HG02571 (cell line): ENCODE measurements at regions not wholly inside any gene's neighbourhood (a gene's known extent, or its start where the extent isn't known, plus 50 kb on each side); places are given as distances from the start of the nearest gene placed in this dataset.
"Not testable (repeated sequence)": the region's sequence is repeated elsewhere in the genome, so short reads cannot be mapped to it uniquely, and the experiment has no call there.

Source experiments
- ATAC-seq: cut with Tn5 transposase; IDR thresholded peaks from one replicate; pipeline ENCODE4 v1.9.1; 2021; ENCODE audit warnings: mild to moderate bottlenecking, moderate library complexity; ENCODE audit not compliant: unreplicated experiment

- no peak for ATAC-seq
These were observed 230.6 kb upstream of the KRR1 start for GRCh38 chr12:75742048-75742447.

DNA sequence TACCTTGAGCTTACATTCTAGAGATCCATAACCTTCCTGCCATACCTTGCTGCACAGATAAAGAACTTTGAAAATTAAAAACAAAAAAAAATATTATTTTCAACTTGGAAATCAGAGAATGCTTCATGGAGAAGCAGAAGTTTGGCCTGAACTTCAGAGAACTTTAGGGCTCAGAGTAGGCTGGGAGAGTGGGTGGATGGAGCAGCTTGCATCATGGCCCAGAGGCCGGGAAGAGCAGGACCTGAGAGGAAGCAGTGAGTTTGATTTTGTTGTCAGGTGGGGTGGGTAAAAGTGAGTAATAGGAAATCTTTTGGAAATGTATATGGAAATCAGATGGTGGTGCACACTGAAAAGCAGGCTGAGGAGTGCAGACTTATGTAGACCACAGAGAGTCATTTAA lies 228.5 kb upstream of the KRR1 start:
- no peak for ATAC-seq

- not testable (repeated sequence) for ATAC-seq
These were observed 227.7 kb upstream of the KRR1 start for GRCh38 chr12:75739098-75739497.

DNA sequence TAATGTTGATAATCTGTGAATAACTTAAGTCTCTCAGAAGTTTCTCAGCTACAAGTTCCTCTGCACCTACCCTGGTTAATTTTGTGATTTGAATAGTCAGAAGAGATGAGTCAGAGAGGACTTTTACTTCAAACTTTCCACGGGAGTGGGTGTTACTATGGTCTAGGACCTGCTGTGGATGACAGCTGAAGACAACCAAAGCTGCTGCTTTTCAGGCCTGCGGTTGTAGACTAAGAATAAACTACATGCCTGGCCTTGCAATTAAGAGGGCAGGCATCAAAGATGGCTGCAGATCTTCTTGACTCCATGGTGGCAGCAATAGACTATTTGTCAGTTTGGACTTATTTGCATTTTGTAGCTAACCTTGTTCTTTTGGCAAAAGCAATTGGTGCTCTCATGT lies 227.1 kb upstream of the KRR1 start:
- peak; percentile 98 for ATAC-seq

- no peak for ATAC-seq
These were observed 224.4 kb upstream of the KRR1 start for GRCh38 chr12:75735853-75736252.

DNA sequence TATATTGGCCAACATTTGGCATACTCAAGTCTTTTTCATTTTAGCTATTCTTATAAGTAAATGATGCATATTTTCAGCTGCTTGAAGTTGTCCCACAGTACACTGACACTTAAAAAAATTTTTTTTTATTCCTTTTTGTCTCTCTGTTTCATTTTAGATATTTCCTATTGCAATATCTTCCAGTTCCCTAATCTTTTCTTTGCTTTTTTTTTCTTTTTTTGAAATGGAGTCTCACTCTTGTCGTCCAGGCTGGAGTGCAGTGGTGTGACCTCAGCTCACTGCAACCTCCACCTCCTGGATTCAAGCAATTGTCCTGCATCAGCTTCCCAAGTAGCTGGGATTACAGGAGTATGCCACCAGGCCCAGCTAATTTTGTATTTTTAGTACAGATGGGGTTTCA lies 217.4 kb upstream of the KRR1 start:
- no peak for ATAC-seq

DNA sequence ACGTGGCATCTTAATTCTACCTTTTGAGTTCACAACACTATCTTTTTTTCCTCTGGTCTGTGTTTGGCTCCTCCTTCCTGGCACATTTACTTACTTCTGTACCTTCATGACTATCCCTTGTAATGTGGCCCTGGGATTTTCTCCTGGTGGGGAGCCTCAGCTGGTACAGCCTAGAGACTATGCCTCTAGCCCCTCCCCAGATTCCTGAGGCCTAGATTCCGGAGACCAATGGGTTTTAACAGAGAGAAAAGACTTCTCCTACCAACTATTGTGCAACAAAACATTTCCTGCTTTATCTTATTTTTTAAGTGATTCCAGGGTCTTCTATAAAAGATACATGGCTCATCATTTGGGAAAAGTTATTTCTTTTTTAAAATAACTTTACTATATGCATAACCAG lies 216.2 kb upstream of the KRR1 start:
- ATAC-seq = no peak

GRCh38 chr12:75725521-75726111 lies 214.2 kb upstream of the KRR1 start:
- no peak for ATAC-seq

DNA sequence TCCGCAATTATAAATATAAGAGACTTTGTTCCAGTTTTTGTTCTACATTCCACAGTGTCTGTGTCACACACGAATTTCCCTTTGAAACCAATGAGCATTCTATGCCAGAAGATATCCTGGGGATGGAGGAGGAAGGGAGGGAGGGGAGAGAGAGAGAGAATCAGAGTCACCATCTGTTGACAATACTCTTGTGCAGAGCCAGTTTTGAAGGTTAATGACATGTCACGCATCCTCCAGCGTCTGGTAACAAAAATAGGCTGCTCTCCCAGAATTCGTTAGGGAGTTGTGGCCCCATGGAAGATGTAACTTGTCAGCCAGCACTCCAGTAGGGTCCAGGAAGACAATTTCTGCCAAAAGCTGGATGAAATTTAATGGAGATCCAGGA lies 213.5 kb upstream of the KRR1 start:
- ATAC-seq = no peak

DNA sequence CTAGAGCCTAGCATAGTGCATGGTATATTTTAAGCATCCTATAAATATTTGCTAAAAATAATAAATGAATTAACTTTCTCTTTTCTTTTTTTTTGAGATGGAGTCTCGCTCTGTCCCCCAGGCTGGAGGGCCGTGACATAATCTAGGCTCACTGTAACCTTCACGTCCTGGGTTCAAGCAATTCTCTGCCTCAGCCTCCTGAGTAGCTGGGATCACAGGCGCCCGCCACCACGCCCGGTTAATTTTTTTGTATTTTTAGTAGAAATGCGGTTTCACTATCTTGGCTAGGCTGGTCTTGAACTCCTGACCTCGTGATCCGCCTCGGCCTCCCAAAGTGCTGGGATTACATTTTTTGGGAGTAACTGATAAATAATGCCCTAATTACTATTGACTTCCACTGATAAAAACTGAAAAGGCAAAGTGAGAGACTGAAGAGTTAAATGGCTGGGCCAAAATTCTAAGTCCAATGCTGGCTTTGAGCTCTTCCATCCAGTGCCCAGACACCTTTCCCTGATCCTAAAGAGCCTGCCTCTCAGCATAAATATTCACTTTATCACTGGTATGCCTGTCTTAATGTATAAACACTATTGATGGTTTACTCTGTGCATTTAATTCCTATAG lies 213.0 kb upstream of the KRR1 start:
- no peak for ATAC-seq

GRCh38 chr12:75722714-75723200 lies 211.3 kb upstream of the KRR1 start:
- no peak for ATAC-seq

- ATAC-seq = no peak
These were observed 210.4 kb upstream of the KRR1 start for GRCh38 chr12:75721796-75722195.

DNA sequence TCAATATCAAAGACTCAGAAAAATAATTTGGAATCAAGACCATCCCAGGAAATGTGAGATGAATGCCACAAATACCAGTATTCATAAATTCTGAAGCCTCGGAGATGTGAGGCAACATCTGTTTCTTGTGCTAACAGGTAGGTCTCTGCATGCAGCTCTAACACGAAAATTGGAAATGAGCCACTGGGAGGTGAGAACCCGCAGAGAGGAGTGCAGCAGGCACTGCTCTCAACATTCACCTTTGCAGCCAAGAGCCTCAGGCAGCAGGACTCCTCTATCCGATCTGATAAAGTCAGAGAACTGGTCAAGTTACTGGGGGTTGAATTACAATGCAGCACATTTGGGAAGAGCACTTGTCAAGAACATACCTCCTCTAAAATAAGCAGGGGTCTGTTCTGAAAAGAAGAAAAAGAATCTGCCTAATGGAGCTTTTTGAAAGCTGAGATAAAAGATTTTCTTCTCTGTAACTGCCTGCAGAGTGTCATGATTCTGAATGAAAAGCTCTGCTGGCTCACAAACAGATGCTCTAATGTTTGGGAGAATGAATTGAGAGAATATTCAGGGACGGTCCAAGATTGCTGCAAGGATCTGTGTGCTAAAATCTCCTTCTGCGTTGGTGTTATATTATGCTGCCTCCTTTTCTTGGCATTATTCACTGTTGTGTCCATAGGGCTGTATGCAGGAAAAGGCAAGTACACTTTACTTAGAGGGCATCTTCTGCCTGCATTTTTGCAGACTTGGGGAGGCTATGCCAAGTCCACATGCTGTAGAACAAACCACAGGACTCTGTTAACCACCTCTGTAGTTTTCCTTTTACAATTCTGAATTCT lies 209.6 kb upstream of the KRR1 start:
- ATAC-seq = no peak

GRCh38 chr12:75717902-75718301 lies 206.5 kb upstream of the KRR1 start:
- no peak for ATAC-seq

DNA sequence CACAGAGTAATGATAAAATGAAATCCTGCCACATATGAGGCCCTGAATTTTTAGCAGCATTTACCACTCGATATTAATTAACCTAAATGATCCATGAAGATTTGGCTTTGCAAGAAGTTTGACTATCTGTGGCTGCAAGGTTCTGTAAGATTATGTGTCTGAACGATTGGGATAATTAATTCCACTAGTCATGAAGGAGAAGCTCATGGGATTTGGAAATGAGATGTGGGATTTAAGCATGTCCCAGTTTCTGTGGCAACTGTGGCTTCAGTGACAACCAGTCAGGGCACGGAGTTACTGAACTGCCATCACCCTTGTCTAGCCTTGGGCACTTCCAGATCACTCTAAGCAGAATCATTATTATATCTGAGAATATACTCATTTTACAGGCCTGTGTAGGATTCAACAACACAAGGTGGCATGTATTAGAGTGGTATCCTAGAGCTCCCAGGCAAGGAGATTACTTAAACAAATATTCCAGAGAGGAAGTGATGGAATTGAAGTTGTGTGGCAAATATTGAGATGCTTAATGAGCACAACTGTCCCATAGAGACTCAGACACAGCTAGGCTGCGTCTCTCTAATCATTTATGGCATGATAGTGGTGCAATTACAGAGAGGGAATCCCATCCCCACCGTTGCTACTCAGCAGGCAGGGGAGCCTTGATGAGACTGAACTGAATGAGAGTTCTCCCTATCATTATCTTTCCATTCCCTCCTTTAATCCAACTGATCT lies 205.0 kb upstream of the KRR1 start:
- no peak for ATAC-seq

- no peak for ATAC-seq
These were observed 204.3 kb upstream of the KRR1 start for GRCh38 chr12:75715682-75716081.

DNA sequence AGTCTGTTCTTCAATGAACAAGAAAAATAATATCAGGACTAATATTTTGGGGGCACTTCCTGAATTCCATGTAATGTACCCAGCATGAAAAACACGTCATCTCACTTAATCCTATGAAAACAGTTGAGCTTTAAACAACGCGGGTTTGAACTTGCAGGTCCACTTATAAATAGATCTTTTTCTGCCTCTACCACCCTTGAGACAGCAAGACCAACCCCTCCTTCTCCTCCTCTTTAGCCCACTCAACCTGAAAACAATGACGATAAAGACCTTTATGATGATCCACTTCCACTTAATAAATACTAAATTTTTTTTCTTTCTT lies 203.9 kb upstream of the KRR1 start:
- ATAC-seq = no peak

DNA sequence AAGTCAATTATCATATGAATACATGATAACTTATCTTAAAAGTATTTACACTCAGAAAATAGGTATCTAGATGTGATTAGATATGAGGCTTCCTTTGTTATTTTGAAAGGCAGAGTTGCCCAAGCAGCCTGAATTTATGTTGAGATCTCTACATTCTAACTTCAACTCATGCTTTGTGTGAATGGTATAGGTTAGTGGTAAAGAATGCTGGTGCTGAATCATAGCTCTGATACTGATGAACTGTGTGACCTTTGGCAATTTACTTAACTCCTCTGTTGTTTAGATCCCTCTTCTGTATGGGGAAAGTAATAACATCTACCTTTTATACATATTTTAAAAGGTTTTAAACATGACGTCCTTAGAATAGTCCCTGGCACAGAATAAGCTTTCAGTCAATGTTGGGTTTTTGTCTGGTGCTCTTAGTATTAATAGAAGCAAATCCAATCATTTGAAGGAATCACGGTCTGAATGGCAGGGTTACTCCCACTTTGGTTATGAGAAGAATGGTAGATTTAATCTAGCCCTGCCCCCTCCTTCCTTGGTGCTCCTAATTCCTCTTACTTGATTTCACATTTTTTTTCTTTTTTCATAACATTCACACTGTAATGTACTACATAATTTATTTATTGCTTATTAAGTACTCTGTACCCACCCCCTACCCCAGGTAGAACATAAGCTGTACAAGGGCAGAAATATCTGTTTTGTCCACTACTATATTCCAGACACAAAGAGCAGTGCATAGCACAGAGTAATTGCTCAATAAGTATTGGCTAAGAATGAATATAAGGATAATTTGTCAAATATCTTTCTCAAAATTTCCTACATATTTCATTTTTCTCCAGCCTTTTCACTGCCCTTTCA lies 203.3 kb upstream of the KRR1 start:
- ATAC-seq = no peak

GRCh38 chr12:75713434-75713833 lies 202.0 kb upstream of the KRR1 start:
- ATAC-seq = no peak

- no peak for ATAC-seq
These were observed 200.8 kb upstream of the KRR1 start for GRCh38 chr12:75712223-75712622.

GRCh38 chr12:75711271-75711670 lies 199.9 kb upstream of the KRR1 start:
- no peak for ATAC-seq
